ENCODE measurements at regions not wholly inside any gene's neighbourhood (a gene's known extent, or its start where the extent isn't known, plus 50 kb on each side); places are given as distances from the start of the nearest gene placed in this dataset.
"Not testable (repeated sequence)": the region's sequence is repeated elsewhere in the genome, so short reads cannot be mapped to it uniquely, and the experiment has no call there.

GRCh38 chr13:84823528-84823927 lies 941.3 kb upstream of the SLITRK1 start:
- no peak for DNase-seq

GRCh38 chr13:84821261-84821660 lies 939.0 kb upstream of the SLITRK1 start:
- no peak for DNase-seq

GRCh38 chr13:84816567-84817105 lies 934.4 kb upstream of the SLITRK1 start:
- DNase-seq = no peak

GRCh38 chr13:84812789-84813188 lies 930.5 kb upstream of the SLITRK1 start:
- no peak for DNase-seq

- no peak for DNase-seq
Observed at GRCh38 chr13:84812078-84812477, 929.8 kb upstream of the SLITRK1 start.

GRCh38 chr13:84810781-84811180 lies 928.5 kb upstream of the SLITRK1 start:
- no peak for DNase-seq

GRCh38 chr13:84802073-84802472 lies 919.8 kb upstream of the SLITRK1 start:
- no peak for DNase-seq

GRCh38 chr13:84784443-84785153 lies 902.3 kb upstream of the SLITRK1 start:
- no peak for DNase-seq

GRCh38 chr13:84777316-84777715 lies 895.0 kb upstream of the SLITRK1 start:
- DNase-seq = no peak

GRCh38 chr13:84776593-84776992 lies 894.3 kb upstream of the SLITRK1 start:
- DNase-seq = no peak

GRCh38 chr13:84775920-84776319 lies 893.6 kb upstream of the SLITRK1 start:
- not testable (repeated sequence) for DNase-seq

GRCh38 chr13:84774111-84774510 lies 891.8 kb upstream of the SLITRK1 start:
- no peak for DNase-seq

GRCh38 chr13:84760956-84761355 lies 878.7 kb upstream of the SLITRK1 start:
- DNase-seq = no peak

GRCh38 chr13:84749126-84749525 lies 866.9 kb upstream of the SLITRK1 start:
- DNase-seq = no peak

GRCh38 chr13:84745051-84745551 lies 862.8 kb upstream of the SLITRK1 start:
- DNase-seq = no peak

- no peak for DNase-seq
Observed at GRCh38 chr13:84744203-84744602, 861.9 kb upstream of the SLITRK1 start.

- peak; percentile 34 to 40 for DNase-seq
Observed at GRCh38 chr13:84741253-84741652, 859.0 kb upstream of the SLITRK1 start.

GRCh38 chr13:84739021-84739420 lies 856.7 kb upstream of the SLITRK1 start:
- DNase-seq = no peak

GRCh38 chr13:84737661-84738060 lies 855.4 kb upstream of the SLITRK1 start:
- no peak for DNase-seq

- DNase-seq = no peak
Observed at GRCh38 chr13:84730376-84730775, 848.1 kb upstream of the SLITRK1 start.

GRCh38 chr13:84705982-84706710 lies 823.9 kb upstream of the SLITRK1 start:
- no peak for DNase-seq

- DNase-seq = no peak
Observed at GRCh38 chr13:84702174-84702573, 819.9 kb upstream of the SLITRK1 start.

- not testable (repeated sequence) for DNase-seq
Observed at GRCh38 chr13:84697591-84697990, 815.3 kb upstream of the SLITRK1 start.

- no peak for DNase-seq
Observed at GRCh38 chr13:84686973-84687372, 804.7 kb upstream of the SLITRK1 start.

Measured in AML-193 (cell line).